ENCODE measurements at regions not wholly inside any gene's neighbourhood (a gene's known extent, or its start where the extent isn't known, plus 50 kb on each side); places are given as distances from the start of the nearest gene placed in this dataset.

DNA sequence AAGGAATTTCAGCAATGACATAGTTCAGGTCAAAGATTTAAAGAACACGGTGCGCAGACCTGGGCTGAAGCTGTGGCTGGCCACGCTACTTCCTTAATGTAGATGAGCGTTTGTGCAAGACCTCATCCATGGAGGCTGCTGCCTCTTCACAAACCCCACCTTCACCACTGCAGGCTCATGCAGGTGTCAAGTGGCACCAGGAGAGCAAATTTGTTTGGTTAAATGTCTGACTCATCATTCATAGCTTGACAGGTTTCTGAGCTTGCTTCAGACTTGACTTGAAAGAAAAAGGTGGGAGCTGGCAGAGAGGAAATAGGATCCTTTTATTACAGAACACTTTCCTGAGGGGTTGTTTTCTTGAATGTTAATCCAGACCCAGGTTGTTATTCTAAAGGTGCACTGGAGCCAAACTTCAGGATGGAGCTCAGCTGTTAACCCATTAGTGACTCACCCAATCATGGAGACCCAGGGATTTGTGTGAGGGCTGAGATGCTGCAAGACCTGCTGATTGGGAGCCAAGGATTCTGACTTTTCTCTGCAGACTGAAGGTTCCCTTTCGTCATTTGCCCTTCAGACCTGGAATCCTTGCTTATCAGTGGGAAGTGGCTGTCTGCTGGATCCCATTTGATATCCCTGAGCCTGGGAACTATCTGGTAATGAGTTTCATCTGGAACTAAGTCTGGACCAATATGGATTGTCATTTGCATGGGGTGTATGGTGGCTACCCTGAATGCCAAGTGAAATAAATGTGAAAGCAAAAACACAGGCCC lies 315.3 kb downstream of the PTTG2 start:
- H3K36me3 ChIP-seq = no peaks in the 10 kb centered on the region
- no peak overlapping the region for H3K27ac ChIP-seq
- H3K27me3 ChIP-seq = no peaks in the 10 kb centered on the region
- TF ChIP-seq POLR2AphosphoS5 (IDR thresholded peaks at IDR 0.05) (no peak), POLR2A (IDR thresholded peaks at IDR 0.05) (no peak), CTCF (IDR thresholded peaks at IDR 0.05) (no peak)
- H3K4me1 ChIP-seq = no peaks in the 10 kb centered on the region
- H3K9me3 ChIP-seq = no peaks in the 10 kb centered on the region
- intact Hi-C loops (cut with DNase I; ENCODE audit: low total_unique reads) = no loop called here
- no peak overlapping the region for H3K4me3 ChIP-seq
- DNase-seq (ENCODE audit: low spot score in 2 of 2) = no peak

- Histone ChIP-seq H3K4me1 (no peaks in the 10 kb centered on the region), H3K36me3 (no peaks in the 10 kb centered on the region), H3K27me3 (no peaks in the 10 kb centered on the region), H3K4me3 (no peak overlapping the region), H3K9me3 (no peaks in the 10 kb centered on the region), H3K27ac (no peak overlapping the region)
- intact Hi-C loops (cut with DNase I; ENCODE audit: low total_unique reads) = loop anchor here (2.0 kb wide), 1 partner anchor 49 kb away; no protein-coding TSS in a partner anchor
- TF ChIP-seq POLR2A (IDR thresholded peaks at IDR 0.05) (no peak), CTCF (IDR thresholded peaks at IDR 0.05) (no peak), POLR2AphosphoS5 (IDR thresholded peaks at IDR 0.05) (no peak)
- DNase-seq (ENCODE audit: low spot score in 2 of 2) = no peak
These were observed 318.1 kb downstream of the PTTG2 start for GRCh38 chr4:38278255-38278654.

- H3K4me1 ChIP-seq = no peaks in the 10 kb centered on the region
- no peak for TF ChIP-seq POLR2A (IDR thresholded peaks at IDR 0.05)
- no peak for TF ChIP-seq POLR2AphosphoS5 (IDR thresholded peaks at IDR 0.05)
- no peak for TF ChIP-seq CTCF (IDR thresholded peaks at IDR 0.05)
- H3K9me3 ChIP-seq = no peaks in the 10 kb centered on the region
- intact Hi-C loops (cut with DNase I; ENCODE audit: low total_unique reads) = loop anchor here (2.0 kb wide), 1 partner anchor 48 kb away; no protein-coding TSS in a partner anchor
- no peak for DNase-seq (ENCODE audit: low spot score in 2 of 2)
- H3K4me3 ChIP-seq = no peak overlapping the region
- no peaks in the 10 kb centered on the region for H3K36me3 ChIP-seq
- H3K27ac ChIP-seq = no peak overlapping the region
- H3K27me3 ChIP-seq = no peaks in the 10 kb centered on the region
These were observed 318.9 kb downstream of the PTTG2 start for GRCh38 chr4:38279077-38279476.

GRCh38 chr4:38279650-38280322 lies 319.6 kb downstream of the PTTG2 start:
- intact Hi-C loops (cut with DNase I; ENCODE audit: low total_unique reads) = loop anchor here (2.0 kb wide), 1 partner anchor 47 kb away; no protein-coding TSS in a partner anchor
- TF ChIP-seq CTCF (IDR thresholded peaks at IDR 0.05) (no peak), POLR2AphosphoS5 (IDR thresholded peaks at IDR 0.05) (no peak), POLR2A (IDR thresholded peaks at IDR 0.05) (no peak)
- Histone ChIP-seq H3K9me3 (no peaks in the 10 kb centered on the region), H3K36me3 (no peaks in the 10 kb centered on the region), H3K4me3 (no peak overlapping the region), H3K4me1 (no peaks in the 10 kb centered on the region), H3K27ac (no peak overlapping the region), H3K27me3 (no peaks in the 10 kb centered on the region)
- DNase-seq (ENCODE audit: low spot score in 2 of 2) = no peak

- TF ChIP-seq POLR2A (IDR thresholded peaks at IDR 0.05) (no peak), POLR2AphosphoS5 (IDR thresholded peaks at IDR 0.05) (no peak), CTCF (IDR thresholded peaks at IDR 0.05) (no peak)
- intact Hi-C loops (cut with DNase I; ENCODE audit: low total_unique reads) = no loop called here
- no peaks in the 10 kb centered on the region for H3K9me3 ChIP-seq
- H3K27ac ChIP-seq = no peak overlapping the region
- no peak for DNase-seq (ENCODE audit: low spot score in 2 of 2)
- H3K4me1 ChIP-seq = no peaks in the 10 kb centered on the region
- no peaks in the 10 kb centered on the region for H3K36me3 ChIP-seq
- no peak overlapping the region for H3K4me3 ChIP-seq
- H3K27me3 ChIP-seq = no peaks in the 10 kb centered on the region
These were observed 320.1 kb downstream of the PTTG2 start for GRCh38 chr4:38280323-38280706.

All from breast epithelium (tissue), 4 donors.